ENCODE measurements at regions not wholly inside any gene's neighbourhood (a gene's known extent, or its start where the extent isn't known, plus 50 kb on each side); places are given as distances from the start of the nearest gene placed in this dataset.

DNA sequence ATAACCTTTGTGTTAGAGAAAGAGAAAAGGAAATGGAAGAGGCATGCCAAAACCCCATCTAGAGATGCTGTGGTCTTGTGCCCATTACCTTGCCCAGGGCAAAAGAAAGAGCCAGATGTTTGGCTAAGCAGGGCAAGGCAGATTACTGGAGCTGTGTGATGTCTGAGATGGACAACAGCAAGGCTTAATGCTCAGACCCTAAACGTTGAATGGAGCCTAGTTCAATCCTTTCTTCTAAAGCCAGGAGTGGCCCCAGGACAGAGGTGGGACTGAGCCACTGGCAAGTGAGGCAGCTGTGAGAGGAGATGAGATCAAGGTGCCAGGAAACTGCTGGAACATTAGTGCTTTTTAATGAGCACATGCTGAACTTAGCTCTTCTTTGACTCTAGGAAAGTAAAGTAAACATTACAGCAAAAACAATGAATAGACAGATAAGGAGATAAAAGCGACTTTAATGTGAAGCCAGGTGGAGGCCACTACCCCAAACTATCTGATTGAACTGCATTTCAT lies 143.0 kb upstream of the EGFLAM start:
- H3K4me1 Mint-ChIP-seq (ENCODE audit: unreplicated experiment), result peaks cover 3% of the 10 kb centered on the region
- DNase-seq (ENCODE audit: low spot score), result no peak
- H3K27ac Mint-ChIP-seq (ENCODE audit: unreplicated experiment), result no peak overlapping the region
- TF ChIP-seq, protein P1, sequence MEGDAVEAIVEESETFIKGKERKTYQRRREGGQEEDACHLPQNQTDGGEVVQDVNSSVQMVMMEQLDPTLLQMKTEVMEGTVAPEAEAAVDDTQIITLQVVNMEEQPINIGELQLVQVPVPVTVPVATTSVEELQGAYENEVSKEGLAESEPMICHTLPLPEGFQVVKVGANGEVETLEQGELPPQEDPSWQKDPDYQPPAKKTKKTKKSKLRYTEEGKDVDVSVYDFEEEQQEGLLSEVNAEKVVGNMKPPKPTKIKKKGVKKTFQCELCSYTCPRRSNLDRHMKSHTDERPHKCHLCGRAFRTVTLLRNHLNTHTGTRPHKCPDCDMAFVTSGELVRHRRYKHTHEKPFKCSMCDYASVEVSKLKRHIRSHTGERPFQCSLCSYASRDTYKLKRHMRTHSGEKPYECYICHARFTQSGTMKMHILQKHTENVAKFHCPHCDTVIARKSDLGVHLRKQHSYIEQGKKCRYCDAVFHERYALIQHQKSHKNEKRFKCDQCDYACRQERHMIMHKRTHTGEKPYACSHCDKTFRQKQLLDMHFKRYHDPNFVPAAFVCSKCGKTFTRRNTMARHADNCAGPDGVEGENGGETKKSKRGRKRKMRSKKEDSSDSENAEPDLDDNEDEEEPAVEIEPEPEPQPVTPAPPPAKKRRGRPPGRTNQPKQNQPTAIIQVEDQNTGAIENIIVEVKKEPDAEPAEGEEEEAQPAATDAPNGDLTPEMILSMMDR (IDR thresholded peaks at IDR 0.05; ENCODE audit: unreplicated experiment), result no peak
- H3K4me3 Mint-ChIP-seq (ENCODE audit: unreplicated experiment), result no peak overlapping the region
- peaks cover 7% of the 10 kb centered on the region for H3K27me3 Mint-ChIP-seq (ENCODE audit: unreplicated experiment)
- no peaks in the 10 kb centered on the region for H3K36me3 Mint-ChIP-seq (ENCODE audit: low read depth, unreplicated experiment)
- H3K9me3 Mint-ChIP-seq (ENCODE audit: unreplicated experiment), result no peaks in the 10 kb centered on the region

DNA sequence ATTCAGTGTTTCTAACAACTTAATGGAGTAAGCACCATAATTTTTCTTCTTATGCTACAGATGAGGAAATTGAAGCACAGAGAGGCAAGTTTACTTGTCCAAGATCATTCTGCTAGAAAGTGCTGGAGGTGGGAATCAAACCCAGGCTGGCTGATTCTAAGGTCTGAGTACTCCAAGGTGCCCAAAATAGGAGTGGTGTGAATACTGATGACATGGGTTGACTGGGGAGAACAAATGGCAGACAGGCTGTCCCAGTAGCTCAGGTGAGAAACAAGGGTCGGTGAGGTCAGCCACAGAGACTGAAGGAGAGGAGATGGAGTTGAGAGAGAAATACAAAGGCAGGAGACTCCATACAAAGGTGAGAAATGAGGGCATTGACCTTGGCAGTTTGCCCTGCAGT lies 144.5 kb upstream of the EGFLAM start:
- Mint-ChIP-seq H3K4me3 (ENCODE audit: unreplicated experiment) (no peak overlapping the region), H3K4me1 (ENCODE audit: unreplicated experiment) (peaks cover 3% of the 10 kb centered on the region), H3K27ac (ENCODE audit: unreplicated experiment) (no peak overlapping the region), H3K36me3 (ENCODE audit: low read depth, unreplicated experiment) (no peaks in the 10 kb centered on the region), H3K27me3 (ENCODE audit: unreplicated experiment) (peaks cover 8% of the 10 kb centered on the region), H3K9me3 (ENCODE audit: unreplicated experiment) (no peaks in the 10 kb centered on the region)
- TF ChIP-seq, protein P1 (IDR thresholded peaks at IDR 0.05; ENCODE audit: unreplicated experiment), result no peak
- no peak for DNase-seq (ENCODE audit: low spot score)

DNA sequence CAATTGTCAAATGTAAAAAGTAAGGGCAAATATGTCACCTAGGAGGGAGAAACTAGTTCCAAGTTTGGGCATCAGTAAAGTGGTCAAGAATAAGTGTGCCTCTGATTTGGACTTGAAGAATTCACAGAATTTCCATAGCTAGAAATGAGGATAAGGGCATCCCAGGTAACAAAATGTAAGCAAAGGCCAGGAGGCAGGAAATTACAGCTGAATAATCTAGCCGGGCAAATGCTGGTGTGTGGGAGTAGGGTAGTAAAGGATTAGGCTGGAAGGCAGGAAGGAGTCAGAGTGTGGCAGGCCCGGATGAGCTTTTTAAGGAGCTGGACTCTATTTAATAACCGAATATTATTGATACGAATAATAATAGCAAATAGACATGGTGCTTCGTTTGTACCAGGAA lies 144.9 kb upstream of the EGFLAM start:
- H3K4me3 Mint-ChIP-seq (ENCODE audit: unreplicated experiment), result no peak overlapping the region
- H3K4me1 Mint-ChIP-seq (ENCODE audit: unreplicated experiment), result peaks cover 3% of the 10 kb centered on the region
- H3K27me3 Mint-ChIP-seq (ENCODE audit: unreplicated experiment), result peaks cover 8% of the 10 kb centered on the region
- TF ChIP-seq, protein P1 (IDR thresholded peaks at IDR 0.05; ENCODE audit: unreplicated experiment), result no peak
- no peak for DNase-seq (ENCODE audit: low spot score)
- no peaks in the 10 kb centered on the region for H3K9me3 Mint-ChIP-seq (ENCODE audit: unreplicated experiment)
- no peaks in the 10 kb centered on the region for H3K36me3 Mint-ChIP-seq (ENCODE audit: low read depth, unreplicated experiment)
- H3K27ac Mint-ChIP-seq (ENCODE audit: unreplicated experiment), result no peak overlapping the region

DNA sequence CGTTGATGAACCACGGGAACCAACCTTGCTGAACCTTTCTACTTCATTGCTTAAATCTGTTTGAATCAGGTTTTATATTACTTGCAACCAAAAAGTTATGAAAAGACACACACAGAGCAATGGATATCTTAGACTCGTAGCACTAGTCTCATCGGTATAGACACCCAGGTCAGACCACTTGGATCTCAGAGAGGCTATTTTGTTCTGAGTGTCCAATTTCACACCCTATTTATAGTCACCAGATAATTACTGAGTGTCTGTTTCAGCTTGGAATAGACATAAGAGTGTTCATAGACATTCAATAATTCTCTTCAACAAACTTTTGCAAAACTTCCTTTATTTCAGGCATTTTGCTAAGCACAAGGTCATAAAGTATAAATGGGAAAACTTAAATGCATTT lies 145.4 kb upstream of the EGFLAM start:
- Mint-ChIP-seq H3K4me1 (ENCODE audit: unreplicated experiment) (peaks cover 3% of the 10 kb centered on the region), H3K27me3 (ENCODE audit: unreplicated experiment) (peaks cover 8% of the 10 kb centered on the region), H3K9me3 (ENCODE audit: unreplicated experiment) (no peaks in the 10 kb centered on the region), H3K36me3 (ENCODE audit: low read depth, unreplicated experiment) (no peaks in the 10 kb centered on the region), H3K4me3 (ENCODE audit: unreplicated experiment) (no peak overlapping the region), H3K27ac (ENCODE audit: unreplicated experiment) (no peak overlapping the region)
- DNase-seq (ENCODE audit: low spot score), result no peak
- TF ChIP-seq, protein P1 (IDR thresholded peaks at IDR 0.05; ENCODE audit: unreplicated experiment), result no peak

DNA sequence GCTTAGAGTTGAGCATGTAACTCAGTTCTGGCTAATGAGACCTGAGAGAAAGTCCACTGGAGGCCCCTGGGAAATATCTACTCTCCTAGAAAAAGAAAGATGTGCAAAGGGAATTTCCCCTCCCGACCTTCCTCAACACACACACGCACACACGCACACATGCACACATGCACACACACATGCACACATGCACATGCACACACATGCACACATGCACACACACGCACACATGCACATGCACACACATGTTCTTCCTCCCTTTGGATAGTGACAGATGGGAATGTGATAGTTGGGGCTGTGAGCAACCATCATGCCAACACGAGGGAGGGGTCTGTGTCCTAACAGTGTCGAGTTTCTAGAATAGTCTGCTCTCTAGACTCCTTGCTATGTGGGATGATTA lies 148.2 kb upstream of the EGFLAM start:
- H3K4me1 Mint-ChIP-seq (ENCODE audit: unreplicated experiment), result peaks cover 3% of the 10 kb centered on the region
- H3K36me3 Mint-ChIP-seq (ENCODE audit: low read depth, unreplicated experiment), result no peaks in the 10 kb centered on the region
- H3K27me3 Mint-ChIP-seq (ENCODE audit: unreplicated experiment), result peaks cover 8% of the 10 kb centered on the region
- no peak overlapping the region for H3K4me3 Mint-ChIP-seq (ENCODE audit: unreplicated experiment)
- DNase-seq (ENCODE audit: low spot score), result no peak
- H3K9me3 Mint-ChIP-seq (ENCODE audit: unreplicated experiment), result no peaks in the 10 kb centered on the region
- no peak overlapping the region for H3K27ac Mint-ChIP-seq (ENCODE audit: unreplicated experiment)
- TF ChIP-seq, protein P1 (IDR thresholded peaks at IDR 0.05; ENCODE audit: unreplicated experiment), result no peak
